Prostate gland (tissue), 2 donors: ENCODE measurements at regions not wholly inside any gene's neighbourhood (a gene's known extent, or its start where the extent isn't known, plus 50 kb on each side); places are given as distances from the start of the nearest gene placed in this dataset.
A peak's percentile ranks its signal among the peaks of the same experiment; 100 is the strongest.

Source experiments
- DNase-seq: peaks from one replicate; pipeline ENCODE4 v3.0.0-alpha.2; 2019; ENCODE audit warnings: low spot score
- H3K27ac ChIP-seq, 2 donors: fragments of 200-600 bp; sonication (generic); 2 replicates each; pipeline ENCODE4 v1.5.1; 2017 to 2019
- H3K27me3 ChIP-seq: fragments of 200-600 bp; sonication (generic); replicated peaks from 2 replicates; pipeline ENCODE4 v1.5.1; 2019; ENCODE audit not compliant: insufficient read depth
- H3K36me3 ChIP-seq, 2 donors: fragments of 200-600 bp; sonication (generic); 1 replicate in 1 of 2; 2 replicates in 1 of 2; pipeline versions ENCODE4 v1.5.1 to v1.8.1; 2017 to 2019
- H3K4me1 ChIP-seq: fragments of 200-600 bp; sonication (generic); replicated peaks from 2 replicates; pipeline ENCODE4 v1.5.1; 2019
- H3K4me3 ChIP-seq, 2 donors: fragments of 200-600 bp; sonication (generic); 2 replicates each; pipeline ENCODE4 v1.5.1; 2017 to 2019
- H3K9me3 ChIP-seq: fragments of 200-600 bp; sonication (generic); 2 replicates; pipeline ENCODE4 v1.5.1; 2017
- CTCF ChIP-seq, 4 experiments: fragments of 200-600 bp in 2 of 4; fragments of 450-650 bp in 2 of 4; sonication (generic) in 2 of 4; IDR thresholded peaks; 1 replicate in 3 of 4; 2 replicates in 1 of 4; pipeline ENCODE4 v1.5.1; 2016 to 2019; ENCODE audit warnings: antibody characterized with exemption in 4 of 4, mild to moderate bottlenecking in 2 of 4, moderate library complexity in 2 of 4
- POLR2A ChIP-seq: fragments of 450-650 bp; IDR thresholded peaks from one replicate; pipeline ENCODE4 v1.6.1; 2016; ENCODE audit warnings: antibody characterized with exemption, mild to moderate bottlenecking
- POLR2AphosphoS5 ChIP-seq: sonication (generic); formaldehyde crosslinking; IDR thresholded peaks from one replicate; pipeline ENCODE4 v1.6.1; 2017; ENCODE audit warnings: antibody characterized with exemption
- WGBS: methylation state at CpG from one replicate; pipeline ENCODE4 v1.1.5; 2018; 5-methylcytosine and 5-hydroxymethylcytosine counted together
- intact Hi-C: fragments of 100-400 bp; cut with DNase I; formaldehyde crosslinking; loops from one replicate; pipeline ENCODE4 v1.14.2; 2022

GRCh38 chr16:85527767-85528297, 85.3 kb upstream of the GSE1 start:
- Histone ChIP-seq H3K4me1 (peaks cover 14% of the 10 kb centered on the region), H3K27me3 (no peaks in the 10 kb centered on the region), H3K9me3 (no peaks in the 10 kb centered on the region), H3K4me3 (no peak overlapping the region), H3K27ac (no peak overlapping the region), H3K36me3 (no peaks in the 10 kb centered on the region)
- intact Hi-C loops, result no loop called here
- no peak for TF ChIP-seq POLR2A
- no peak for TF ChIP-seq POLR2AphosphoS5
- TF ChIP-seq CTCF (IDR thresholded peaks at IDR 0.05), result no peak
- WGBS, result 80% methylated on average over 11 of the region's 11 CpGs
- no peak for DNase-seq

- no peak for TF ChIP-seq POLR2AphosphoS5
- no peak for TF ChIP-seq POLR2A
- TF ChIP-seq CTCF (IDR thresholded peaks at IDR 0.05), result peak in 3 of 4 experiments; percentile 8 to 37 (median 22)
- DNase-seq, result no peak
- Histone ChIP-seq H3K27me3 (no peaks in the 10 kb centered on the region), H3K36me3 (no peaks in the 10 kb centered on the region), H3K4me1 (peaks cover 8% of the 10 kb centered on the region), H3K4me3 (no peak overlapping the region), H3K9me3 (no peaks in the 10 kb centered on the region), H3K27ac (no peak overlapping the region)
- intact Hi-C loops, result no loop called here
- WGBS, result 77% methylated on average over 21 of the region's 21 CpGs
Observed at GRCh38 chr16:85528528-85529387, 84.4 kb upstream of the GSE1 start.

GRCh38 chr16:85529489-85530369, 83.4 kb upstream of the GSE1 start:
- Histone ChIP-seq H3K9me3 (no peaks in the 10 kb centered on the region), H3K4me1 (no peaks in the 10 kb centered on the region), H3K36me3 (no peaks in the 10 kb centered on the region), H3K27ac (no peak overlapping the region), H3K4me3 (no peak overlapping the region), H3K27me3 (no peaks in the 10 kb centered on the region)
- TF ChIP-seq POLR2AphosphoS5, result no peak
- no peak for TF ChIP-seq CTCF (IDR thresholded peaks at IDR 0.05)
- TF ChIP-seq POLR2A, result no peak
- WGBS, result 77% methylated on average over 20 of the region's 20 CpGs
- intact Hi-C loops, result no loop called here
- DNase-seq, result no peak

- intact Hi-C loops, result no loop called here
- no peak for TF ChIP-seq POLR2AphosphoS5
- no peak for TF ChIP-seq POLR2A
- no peak for TF ChIP-seq CTCF (IDR thresholded peaks at IDR 0.05)
- H3K9me3 ChIP-seq, result no peaks in the 10 kb centered on the region
- DNase-seq, result no peak
- 91% methylated on average over 10 of the region's 10 CpGs for WGBS
- H3K4me1 ChIP-seq, result no peaks in the 10 kb centered on the region
- no peaks in the 10 kb centered on the region for H3K27me3 ChIP-seq
- H3K36me3 ChIP-seq, result no peaks in the 10 kb centered on the region
- H3K4me3 ChIP-seq, result no peak overlapping the region
- H3K27ac ChIP-seq, result no peak overlapping the region
Observed at GRCh38 chr16:85530370-85530739, 82.8 kb upstream of the GSE1 start.
